ENCODE measurements at regions not wholly inside any gene's neighbourhood (a gene's known extent, or its start where the extent isn't known, plus 50 kb on each side); places are given as distances from the start of the nearest gene placed in this dataset.

DNA sequence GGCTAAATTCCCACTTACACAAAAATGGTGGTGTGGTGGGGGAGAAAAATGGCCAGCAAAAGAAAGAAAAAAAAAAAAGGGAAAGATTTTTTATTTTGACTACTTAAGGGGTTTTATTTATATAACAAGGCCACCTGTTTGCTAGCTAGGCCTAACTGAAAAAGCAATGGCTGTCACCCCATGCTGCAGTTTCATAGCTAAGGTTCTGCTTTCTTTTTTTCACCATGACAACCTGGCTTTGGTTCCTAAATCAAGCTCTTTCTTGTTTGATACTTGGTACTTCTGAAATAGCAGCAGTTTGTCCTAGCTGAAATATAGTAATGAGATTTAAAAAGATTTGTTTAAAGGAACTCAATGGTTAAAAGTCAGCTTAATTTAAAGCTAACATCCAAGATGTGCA is 433.2 kb upstream of the MEX3C start:
- TF ChIP-seq, protein P1, sequence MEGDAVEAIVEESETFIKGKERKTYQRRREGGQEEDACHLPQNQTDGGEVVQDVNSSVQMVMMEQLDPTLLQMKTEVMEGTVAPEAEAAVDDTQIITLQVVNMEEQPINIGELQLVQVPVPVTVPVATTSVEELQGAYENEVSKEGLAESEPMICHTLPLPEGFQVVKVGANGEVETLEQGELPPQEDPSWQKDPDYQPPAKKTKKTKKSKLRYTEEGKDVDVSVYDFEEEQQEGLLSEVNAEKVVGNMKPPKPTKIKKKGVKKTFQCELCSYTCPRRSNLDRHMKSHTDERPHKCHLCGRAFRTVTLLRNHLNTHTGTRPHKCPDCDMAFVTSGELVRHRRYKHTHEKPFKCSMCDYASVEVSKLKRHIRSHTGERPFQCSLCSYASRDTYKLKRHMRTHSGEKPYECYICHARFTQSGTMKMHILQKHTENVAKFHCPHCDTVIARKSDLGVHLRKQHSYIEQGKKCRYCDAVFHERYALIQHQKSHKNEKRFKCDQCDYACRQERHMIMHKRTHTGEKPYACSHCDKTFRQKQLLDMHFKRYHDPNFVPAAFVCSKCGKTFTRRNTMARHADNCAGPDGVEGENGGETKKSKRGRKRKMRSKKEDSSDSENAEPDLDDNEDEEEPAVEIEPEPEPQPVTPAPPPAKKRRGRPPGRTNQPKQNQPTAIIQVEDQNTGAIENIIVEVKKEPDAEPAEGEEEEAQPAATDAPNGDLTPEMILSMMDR (IDR thresholded peaks at IDR 0.05): no peak
- TF ChIP-seq POLR2AphosphoS5 (IDR thresholded peaks at IDR 0.05): no peak
- TF ChIP-seq POLR2A (IDR thresholded peaks at IDR 0.05; ENCODE audit: low read depth): no peak

Measured in esophagus muscularis mucosa (tissue), 3 donors.